ENCODE measurements at regions not wholly inside any gene's neighbourhood (a gene's known extent, or its start where the extent isn't known, plus 50 kb on each side); places are given as distances from the start of the nearest gene placed in this dataset.

DNA sequence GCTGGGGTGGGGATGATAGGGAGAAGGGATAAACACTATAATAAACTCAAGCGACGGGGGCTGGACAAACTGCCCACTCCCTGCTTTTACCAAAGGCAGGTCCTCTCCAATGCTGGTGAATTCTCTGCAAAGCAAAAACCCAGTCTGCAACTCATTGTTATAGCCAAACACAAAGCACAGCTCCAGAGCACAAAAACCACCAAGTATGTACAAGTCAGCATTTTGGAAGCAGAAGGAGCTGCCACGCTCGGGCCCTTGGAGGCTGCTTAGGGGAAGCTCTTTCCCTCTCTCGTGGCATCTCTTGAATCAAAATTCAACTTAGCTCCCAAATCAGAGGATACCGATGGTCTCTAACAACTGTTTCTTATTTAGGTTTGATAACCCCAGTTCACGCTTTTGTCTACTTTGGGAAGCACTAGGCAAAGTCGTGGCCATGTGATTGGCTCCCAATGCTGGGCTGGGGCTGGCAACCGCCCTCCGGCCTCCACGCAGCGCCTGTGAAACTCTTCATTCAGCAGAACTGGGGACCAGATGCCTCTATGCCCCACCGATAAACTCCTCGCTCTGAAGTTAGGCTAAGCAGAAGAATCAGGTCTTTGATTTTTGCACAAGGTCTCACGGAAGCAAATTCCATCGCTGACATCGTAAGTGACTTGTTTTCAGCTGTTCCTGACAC, 158.5 kb upstream of the FOXN3 start:
- no peak overlapping the region for H3K4me3 ChIP-seq (ENCODE audit: low read depth, low read length)
- no peak for DNase-seq (ENCODE audit: low read depth)
- TF ChIP-seq MYC (IDR thresholded peaks at IDR 0.05; ENCODE audit: low read depth, low read length): no peak
- TF ChIP-seq, protein P1, sequence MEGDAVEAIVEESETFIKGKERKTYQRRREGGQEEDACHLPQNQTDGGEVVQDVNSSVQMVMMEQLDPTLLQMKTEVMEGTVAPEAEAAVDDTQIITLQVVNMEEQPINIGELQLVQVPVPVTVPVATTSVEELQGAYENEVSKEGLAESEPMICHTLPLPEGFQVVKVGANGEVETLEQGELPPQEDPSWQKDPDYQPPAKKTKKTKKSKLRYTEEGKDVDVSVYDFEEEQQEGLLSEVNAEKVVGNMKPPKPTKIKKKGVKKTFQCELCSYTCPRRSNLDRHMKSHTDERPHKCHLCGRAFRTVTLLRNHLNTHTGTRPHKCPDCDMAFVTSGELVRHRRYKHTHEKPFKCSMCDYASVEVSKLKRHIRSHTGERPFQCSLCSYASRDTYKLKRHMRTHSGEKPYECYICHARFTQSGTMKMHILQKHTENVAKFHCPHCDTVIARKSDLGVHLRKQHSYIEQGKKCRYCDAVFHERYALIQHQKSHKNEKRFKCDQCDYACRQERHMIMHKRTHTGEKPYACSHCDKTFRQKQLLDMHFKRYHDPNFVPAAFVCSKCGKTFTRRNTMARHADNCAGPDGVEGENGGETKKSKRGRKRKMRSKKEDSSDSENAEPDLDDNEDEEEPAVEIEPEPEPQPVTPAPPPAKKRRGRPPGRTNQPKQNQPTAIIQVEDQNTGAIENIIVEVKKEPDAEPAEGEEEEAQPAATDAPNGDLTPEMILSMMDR (IDR thresholded peaks at IDR 0.05; ENCODE audit: low read depth, low read length): no peak
- no peak for TF ChIP-seq POLR2A (IDR thresholded peaks at IDR 0.05; ENCODE audit: extremely low read depth, insufficient read length)
- TF ChIP-seq, protein P2, sequence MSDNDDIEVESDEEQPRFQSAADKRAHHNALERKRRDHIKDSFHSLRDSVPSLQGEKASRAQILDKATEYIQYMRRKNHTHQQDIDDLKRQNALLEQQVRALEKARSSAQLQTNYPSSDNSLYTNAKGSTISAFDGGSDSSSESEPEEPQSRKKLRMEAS (IDR thresholded peaks at IDR 0.05; ENCODE audit: low read depth, low read length): no peak

DNA sequence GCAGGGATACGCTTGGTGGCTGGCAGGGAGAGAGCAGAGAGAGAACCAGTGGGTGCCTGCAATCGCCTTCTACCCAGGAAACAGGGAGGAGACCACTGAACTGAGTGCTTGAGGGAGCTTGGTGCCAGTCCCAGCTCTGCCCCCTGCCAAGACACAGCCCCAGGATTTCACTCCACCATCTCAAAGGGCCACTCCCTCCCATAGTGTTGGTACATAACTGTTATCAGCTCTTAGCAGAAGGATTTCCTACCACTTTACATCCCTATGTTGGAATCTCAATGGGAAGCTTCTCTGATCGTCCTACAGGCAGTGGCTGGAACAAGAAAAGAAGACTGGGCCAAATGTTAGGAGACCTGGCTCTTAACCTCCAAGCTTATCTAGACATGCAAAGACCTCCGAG, 157.4 kb upstream of the FOXN3 start:
- TF ChIP-seq, protein P1 (IDR thresholded peaks at IDR 0.05; ENCODE audit: low read depth, low read length): no peak
- TF ChIP-seq MYC (IDR thresholded peaks at IDR 0.05; ENCODE audit: low read depth, low read length) (no peak), POLR2A (IDR thresholded peaks at IDR 0.05; ENCODE audit: extremely low read depth, insufficient read length) (no peak)
- TF ChIP-seq, protein P2 (IDR thresholded peaks at IDR 0.05; ENCODE audit: low read depth, low read length): no peak
- H3K4me3 ChIP-seq (ENCODE audit: low read depth, low read length): no peak overlapping the region
- DNase-seq (ENCODE audit: low read depth): no peak

DNA sequence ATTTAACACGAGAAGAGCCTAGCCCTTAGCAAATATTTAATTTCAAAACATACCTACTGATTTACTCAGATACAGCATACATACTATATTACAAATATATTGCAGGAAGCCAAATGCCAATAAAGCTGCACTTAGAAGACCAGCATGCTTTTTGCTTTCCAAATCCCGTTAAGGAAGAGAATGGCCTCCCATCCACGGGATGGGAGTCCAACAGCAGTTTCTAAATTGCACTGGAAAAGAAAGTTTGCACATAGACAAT, 156.3 kb upstream of the FOXN3 start:
- no peak overlapping the region for H3K4me3 ChIP-seq (ENCODE audit: low read depth, low read length)
- no peak for DNase-seq (ENCODE audit: low read depth)
- TF ChIP-seq POLR2A (IDR thresholded peaks at IDR 0.05; ENCODE audit: extremely low read depth, insufficient read length): no peak
- TF ChIP-seq, protein P2 (IDR thresholded peaks at IDR 0.05; ENCODE audit: low read depth, low read length): no peak
- TF ChIP-seq MYC (IDR thresholded peaks at IDR 0.05; ENCODE audit: low read depth, low read length): no peak
- TF ChIP-seq, protein P1 (IDR thresholded peaks at IDR 0.05; ENCODE audit: low read depth, low read length): no peak

DNA sequence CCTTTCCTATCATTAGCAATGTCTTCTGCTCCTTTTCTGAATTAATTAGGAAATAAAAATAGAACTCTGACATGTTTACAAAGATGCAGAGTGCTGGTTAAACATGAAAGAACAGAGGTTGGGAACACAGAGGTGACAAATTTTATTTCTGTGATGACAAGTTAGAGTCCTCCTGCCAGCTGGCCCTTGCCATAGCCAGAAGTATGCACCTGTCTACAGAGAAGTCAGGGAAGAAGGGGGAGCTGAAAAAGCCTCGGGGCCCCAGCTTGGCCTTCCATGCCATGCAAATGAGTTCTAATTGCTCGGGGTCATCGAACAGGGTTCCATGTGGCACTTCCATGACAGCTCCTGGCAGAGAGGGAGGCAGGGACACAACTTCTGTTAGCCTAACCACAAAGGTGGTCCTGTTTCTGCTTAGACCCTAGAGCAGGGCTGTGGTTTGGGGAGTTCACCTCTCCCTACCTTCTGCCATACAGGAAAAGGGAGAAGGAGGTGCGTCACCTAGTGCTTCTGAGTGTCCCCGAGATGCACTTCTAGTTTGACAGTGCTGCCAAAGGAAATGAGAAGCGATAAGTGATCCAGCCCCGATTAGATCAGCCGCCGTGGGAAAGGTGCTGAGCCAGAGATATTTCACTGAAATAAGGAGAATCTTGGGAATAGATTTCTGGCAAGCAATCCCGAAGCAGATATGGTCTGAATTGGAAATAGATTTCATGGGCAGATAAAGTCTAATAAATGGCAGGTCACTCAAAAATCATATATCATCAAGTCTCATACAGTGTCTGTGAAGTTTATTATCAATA, 155.8 kb upstream of the FOXN3 start:
- no peak for DNase-seq (ENCODE audit: low read depth)
- no peak overlapping the region for H3K4me3 ChIP-seq (ENCODE audit: low read depth, low read length)
- TF ChIP-seq MYC (IDR thresholded peaks at IDR 0.05; ENCODE audit: low read depth, low read length): no peak
- no peak for TF ChIP-seq POLR2A (IDR thresholded peaks at IDR 0.05; ENCODE audit: extremely low read depth, insufficient read length)
- TF ChIP-seq, protein P1 (IDR thresholded peaks at IDR 0.05; ENCODE audit: low read depth, low read length): no peak
- TF ChIP-seq, protein P2 (IDR thresholded peaks at IDR 0.05; ENCODE audit: low read depth, low read length): no peak

DNA sequence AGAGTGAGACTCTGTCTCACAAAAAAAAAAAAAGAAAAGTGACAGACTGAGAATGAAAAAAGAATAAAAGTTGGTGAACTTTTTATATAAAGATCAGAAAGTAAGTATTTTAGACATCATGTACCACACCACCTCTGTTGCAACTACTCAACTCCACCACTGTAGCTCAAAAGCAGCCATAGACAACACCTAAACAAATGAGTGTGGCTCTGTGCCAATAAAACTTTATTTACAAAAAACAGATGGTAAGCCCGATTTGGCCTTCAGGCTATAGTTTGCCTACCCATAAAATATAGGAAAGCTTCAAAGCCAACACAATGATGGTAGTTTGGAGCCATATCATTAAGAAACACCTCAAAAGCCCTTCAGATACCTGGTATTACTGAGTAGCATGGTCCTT, 154.5 kb upstream of the FOXN3 start:
- H3K4me3 ChIP-seq (ENCODE audit: low read depth, low read length): no peak overlapping the region
- DNase-seq (ENCODE audit: low read depth): no peak
- TF ChIP-seq, protein P1 (IDR thresholded peaks at IDR 0.05; ENCODE audit: low read depth, low read length): no peak
- TF ChIP-seq MYC (IDR thresholded peaks at IDR 0.05; ENCODE audit: low read depth, low read length): no peak
- TF ChIP-seq, protein P2 (IDR thresholded peaks at IDR 0.05; ENCODE audit: low read depth, low read length): no peak
- TF ChIP-seq POLR2A (IDR thresholded peaks at IDR 0.05; ENCODE audit: extremely low read depth, insufficient read length): no peak

Data from NB4 (cell line).